DND-41 (cell line): ENCODE measurements at regions not wholly inside any gene's neighbourhood (a gene's known extent, or its start where the extent isn't known, plus 50 kb on each side); places are given as distances from the start of the nearest gene placed in this dataset.

Experiments used
- ATAC-seq: fragments of 200-7000 bp; cut with Tn5 transposase; 3 replicates; pipeline ENCODE4 v1.9.1; 2021; ENCODE audit warnings: low read depth; ENCODE audit not compliant: insufficient read depth
- DNase-seq: peaks from one replicate; pipeline ENCODE4 v3.0.0-alpha.2; 2020
- H2AFZ ChIP-seq: 2 replicates; pipeline ENCODE4 v1.6.0; 2012; ENCODE audit warnings: low read depth, low read length
- H3K27ac ChIP-seq: 2 replicates; pipeline ENCODE4 v1.5.1; 2012; ENCODE audit warnings: low read length, inconsistent platforms
- H3K27me3 ChIP-seq: fragments of 200-600 bp; sonication (generic); 2 replicates; pipeline ENCODE4 v1.6.0; 2012; ENCODE audit warnings: low read length, mild to moderate bottlenecking, inconsistent platforms; ENCODE audit not compliant: insufficient read depth, poor library complexity
- H3K36me3 ChIP-seq: 2 replicates; pipeline ENCODE4 v1.5.1; 2012; ENCODE audit warnings: low read length, inconsistent platforms; ENCODE audit not compliant: insufficient read depth
- H3K4me1 ChIP-seq: 2 replicates; pipeline ENCODE4 v1.5.1; 2012; ENCODE audit warnings: mild to moderate bottlenecking, low read length; ENCODE audit not compliant: insufficient read depth
- H3K4me2 ChIP-seq: 2 replicates; pipeline ENCODE4 v1.6.0; 2012; ENCODE audit warnings: mild to moderate bottlenecking, moderate library complexity, low read length, inconsistent platforms; ENCODE audit not compliant: insufficient read depth
- H3K4me3 ChIP-seq, 2 experiments: fragments of 200-600 bp in 1 of 2; shearing (Covaris generic) in 1 of 2; 2 replicates each; pipeline ENCODE4 v1.5.1; 2012 to 2016; ENCODE audit warnings: inconsistent platforms in 2 of 2, low read length in 2 of 2, mild to moderate bottlenecking in 2 of 2, low read depth in 1 of 2, moderate library complexity in 1 of 2
- H3K79me2 ChIP-seq: 2 replicates; pipeline ENCODE4 v1.6.0; 2012; ENCODE audit warnings: low read length, inconsistent platforms; ENCODE audit not compliant: insufficient read depth
- H3K9ac ChIP-seq: 2 replicates; pipeline ENCODE4 v1.6.0; 2012; ENCODE audit warnings: low read depth, mild to moderate bottlenecking, inconsistent platforms, low read length, moderate library complexity
- H3K9me3 ChIP-seq: 2 replicates; pipeline ENCODE4 v1.5.1; 2012; ENCODE audit warnings: low read length, moderate library complexity, mild to moderate bottlenecking, inconsistent platforms; ENCODE audit not compliant: insufficient read depth, severe bottlenecking
- H4K20me1 ChIP-seq: 2 replicates; pipeline ENCODE4 v1.6.0; 2012; ENCODE audit warnings: low read length; ENCODE audit not compliant: insufficient read depth
- CTCF ChIP-seq: IDR thresholded peaks from 2 replicates; pipeline ENCODE4 v1.5.1; 2012; ENCODE audit warnings: borderline replicate concordance, low read length, moderate library complexity, mild to moderate bottlenecking; ENCODE audit not compliant: poor library complexity, severe bottlenecking; ENCODE audit errors: extremely low read depth
- EZH2 ChIP-seq: IDR thresholded peaks from 3 replicates; pipeline ENCODE4 v1.6.1; 2012; ENCODE audit warnings: borderline replicate concordance, low read depth, mild to moderate bottlenecking, moderate library complexity, low read length, inconsistent platforms; ENCODE audit not compliant: severe bottlenecking

- Histone ChIP-seq H3K9me3 (no peaks in the 10 kb centered on the region), H4K20me1 (no peaks in the 10 kb centered on the region), H3K79me2 (no peaks in the 10 kb centered on the region), H3K4me1 (no peaks in the 10 kb centered on the region), H3K4me3 (no peak overlapping the region), H3K4me2 (no peak overlapping the region), H3K27ac (no peak overlapping the region), H3K36me3 (no peaks in the 10 kb centered on the region), H2AFZ (no peak overlapping the region), H3K9ac (no peak overlapping the region), H3K27me3 (no peaks in the 10 kb centered on the region)
- no peak for ATAC-seq
- TF ChIP-seq EZH2 = no peak
- no peak for TF ChIP-seq CTCF
- no peak for DNase-seq
These were observed 327.9 kb upstream of the VCX start for GRCh38 chrX:7514871-7515599.

- H3K27me3 ChIP-seq = no peaks in the 10 kb centered on the region
- DNase-seq (no peak), ATAC-seq (no peak)
- H4K20me1 ChIP-seq = no peaks in the 10 kb centered on the region
- no peaks in the 10 kb centered on the region for H3K9me3 ChIP-seq
- no peaks in the 10 kb centered on the region for H3K4me1 ChIP-seq
- no peak overlapping the region for H2AFZ ChIP-seq
- no peak overlapping the region for H3K27ac ChIP-seq
- no peaks in the 10 kb centered on the region for H3K36me3 ChIP-seq
- no peak overlapping the region for H3K4me3 ChIP-seq
- H3K9ac ChIP-seq = no peak overlapping the region
- TF ChIP-seq EZH2 = no peak
- no peak for TF ChIP-seq CTCF
- no peak overlapping the region for H3K4me2 ChIP-seq
- no peaks in the 10 kb centered on the region for H3K79me2 ChIP-seq
These were observed 330.1 kb upstream of the VCX start for GRCh38 chrX:7512845-7513244.

GRCh38 chrX:7503251-7503650, 339.7 kb upstream of the VCX start:
- Histone ChIP-seq H3K27me3 (no peaks in the 10 kb centered on the region), H3K4me3 (no peak overlapping the region), H3K4me1 (no peaks in the 10 kb centered on the region), H3K9ac (no peak overlapping the region), H2AFZ (no peak overlapping the region), H3K27ac (no peak overlapping the region), H3K79me2 (no peaks in the 10 kb centered on the region), H3K9me3 (no peaks in the 10 kb centered on the region), H3K36me3 (no peaks in the 10 kb centered on the region), H4K20me1 (no peaks in the 10 kb centered on the region), H3K4me2 (no peak overlapping the region)
- ATAC-seq = no peak
- no peak for DNase-seq
- TF ChIP-seq CTCF (no peak), EZH2 (no peak)

GRCh38 chrX:7500386-7500785, 342.6 kb upstream of the VCX start:
- DNase-seq (no peak), ATAC-seq (no peak)
- Histone ChIP-seq H3K4me3 (no peak overlapping the region), H3K27me3 (no peaks in the 10 kb centered on the region), H3K9ac (no peak overlapping the region), H3K36me3 (no peaks in the 10 kb centered on the region), H4K20me1 (no peaks in the 10 kb centered on the region), H3K4me2 (no peak overlapping the region), H3K79me2 (no peaks in the 10 kb centered on the region), H2AFZ (no peak overlapping the region), H3K27ac (no peak overlapping the region), H3K4me1 (no peaks in the 10 kb centered on the region), H3K9me3 (no peaks in the 10 kb centered on the region)
- TF ChIP-seq CTCF = no peak
- no peak for TF ChIP-seq EZH2
